GM21390 (cell line): ENCODE measurements at regions not wholly inside any gene's neighbourhood (a gene's known extent, or its start where the extent isn't known, plus 50 kb on each side); places are given as distances from the start of the nearest gene placed in this dataset.
"Not testable (repeated sequence)": the region's sequence is repeated elsewhere in the genome, so short reads cannot be mapped to it uniquely, and the experiment has no call there.

ENCODE experiments used
- ATAC-seq: cut with Tn5 transposase; IDR thresholded peaks from one replicate; pipeline ENCODE4 v1.9.1; 2021; ENCODE audit not compliant: unreplicated experiment

- no peak for ATAC-seq
Measured at GRCh38 chr14:83255015-83255726, 1721.5 kb upstream of the SEL1L start.

- ATAC-seq = no peak
Measured at GRCh38 chr14:83255727-83256090, 1722.1 kb upstream of the SEL1L start.

DNA sequence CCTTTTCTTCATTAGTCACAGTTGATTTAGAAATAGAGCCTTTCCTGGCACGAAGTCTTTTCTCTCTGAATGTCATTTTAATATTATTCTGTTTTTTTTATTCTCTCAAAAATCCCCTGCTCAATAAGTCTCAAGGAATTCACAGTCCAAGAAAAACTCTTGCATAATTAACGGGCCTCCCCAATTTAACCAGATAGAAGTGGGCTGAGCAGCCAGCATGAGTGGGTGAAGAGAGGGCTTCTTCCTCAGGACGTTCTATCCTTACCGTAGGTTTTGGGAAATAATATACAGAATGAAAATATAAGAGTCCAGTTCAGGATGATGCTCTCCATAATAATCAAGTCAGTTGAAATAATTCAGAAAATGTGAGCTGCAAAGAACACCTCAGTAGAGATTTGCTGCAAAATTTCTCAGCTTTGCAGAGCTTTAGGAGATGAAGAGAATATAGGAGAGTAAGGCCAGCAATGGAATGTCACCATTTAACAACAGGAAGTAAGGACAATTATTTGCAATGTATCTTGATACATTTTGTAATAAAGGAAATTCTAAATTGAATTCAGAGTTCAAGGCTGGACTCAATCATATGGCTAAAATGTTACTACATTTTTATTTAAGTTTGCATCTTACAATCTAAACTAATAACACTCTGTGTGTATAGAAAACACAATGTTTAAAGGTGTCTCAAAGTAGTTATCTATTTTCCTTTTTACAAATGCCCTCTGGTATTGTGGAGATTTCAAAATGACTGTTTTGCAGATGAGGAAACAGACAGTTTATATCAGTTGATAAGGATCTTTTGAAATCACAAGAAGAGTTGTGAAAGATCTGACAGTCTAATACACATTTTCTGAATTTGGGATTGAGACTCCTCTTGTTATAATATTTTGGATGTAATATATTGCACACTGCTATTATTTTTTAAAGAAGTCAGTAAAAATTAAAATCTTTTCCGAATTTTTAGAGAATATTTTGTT lies 1724.1 kb upstream of the SEL1L start:
- no peak for ATAC-seq

DNA sequence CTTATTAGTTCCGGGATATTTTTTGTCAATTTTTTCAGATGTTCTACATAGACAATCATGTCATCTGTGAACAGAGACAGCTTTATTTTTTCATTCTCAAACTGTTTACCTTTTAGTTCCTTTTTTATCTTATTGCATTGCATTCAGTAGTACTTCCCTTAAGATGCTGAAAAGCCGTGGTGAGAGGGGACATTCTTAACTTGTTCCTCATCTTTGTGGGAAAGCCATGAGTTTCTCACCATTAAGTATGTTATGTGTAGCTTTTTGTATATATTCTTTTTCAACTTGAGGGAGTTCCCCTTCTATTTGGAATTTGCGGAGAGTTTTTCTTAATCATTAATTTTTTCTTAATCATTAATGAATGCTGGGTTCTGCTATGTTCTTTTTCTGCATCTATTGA lies 1727.1 kb upstream of the SEL1L start:
- ATAC-seq = no peak

DNA sequence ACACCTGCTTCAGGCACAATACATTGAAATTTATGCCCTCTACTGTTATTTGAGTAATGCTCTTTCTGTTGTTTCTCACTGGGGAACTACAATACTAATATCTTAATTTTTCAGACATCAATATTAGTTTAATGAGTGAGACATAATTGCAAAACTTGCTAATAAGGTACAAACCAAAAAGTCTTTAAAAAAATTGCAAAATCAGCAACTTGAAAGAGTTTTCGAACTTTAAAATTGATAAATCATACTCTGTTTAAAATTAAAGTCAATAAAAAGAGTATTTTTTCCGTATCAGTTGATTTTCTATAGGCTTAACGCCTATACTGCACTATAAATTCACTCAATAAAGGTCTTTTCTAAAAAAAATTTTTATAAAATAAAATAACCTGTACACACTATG lies 1735.9 kb upstream of the SEL1L start:
- ATAC-seq = no peak

- ATAC-seq = no peak
Measured at GRCh38 chr14:83271663-83272062, 1738.0 kb upstream of the SEL1L start.

DNA sequence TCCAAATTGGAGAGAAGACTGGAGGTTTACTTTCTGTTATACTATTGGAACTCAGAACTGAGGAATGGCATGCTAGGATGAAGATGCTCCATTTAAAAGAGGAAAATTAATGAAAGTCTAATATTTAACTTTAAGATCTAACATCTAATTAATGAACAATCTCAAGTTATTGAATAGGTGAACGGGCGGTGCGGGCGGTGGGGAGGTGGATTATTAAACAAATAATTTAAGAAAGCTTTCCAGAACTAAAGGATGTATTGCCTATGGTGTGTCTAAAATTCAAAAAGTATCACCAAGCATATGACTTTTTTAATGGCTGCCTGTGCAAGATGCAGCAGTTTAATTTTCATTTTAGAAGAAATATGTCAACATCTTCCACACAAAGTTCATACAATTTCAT lies 1747.1 kb upstream of the SEL1L start:
- ATAC-seq = no peak

- no peak for ATAC-seq
Measured at GRCh38 chr14:83282706-83283105, 1749.1 kb upstream of the SEL1L start.

- no peak for ATAC-seq
Measured at GRCh38 chr14:83287300-83287699, 1753.6 kb upstream of the SEL1L start.

GRCh38 chr14:83289390-83289789 lies 1755.7 kb upstream of the SEL1L start:
- ATAC-seq = no peak

GRCh38 chr14:83289896-83290295 lies 1756.2 kb upstream of the SEL1L start:
- ATAC-seq = no peak

DNA sequence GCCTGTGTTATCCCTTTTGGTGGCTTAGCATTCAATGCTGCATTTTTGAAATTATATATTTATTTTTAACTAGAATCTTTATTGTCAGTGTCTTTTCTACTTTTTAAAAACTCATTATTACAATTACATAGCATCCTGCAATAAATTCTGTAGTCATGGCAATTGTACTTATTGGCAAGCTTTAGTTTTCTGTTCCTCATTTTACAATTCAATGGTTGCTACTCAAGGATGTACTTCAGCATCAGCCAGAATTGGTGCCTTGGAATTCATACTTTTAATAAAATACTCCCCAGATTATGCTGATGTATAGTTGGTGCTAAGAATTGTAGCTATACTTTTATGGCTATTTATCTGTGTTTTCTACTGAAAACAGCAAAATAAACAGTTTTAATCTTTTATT lies 1756.8 kb upstream of the SEL1L start:
- no peak for ATAC-seq

GRCh38 chr14:83291714-83292113 lies 1758.1 kb upstream of the SEL1L start:
- ATAC-seq = no peak

GRCh38 chr14:83294941-83295340 lies 1761.3 kb upstream of the SEL1L start:
- no peak for ATAC-seq

DNA sequence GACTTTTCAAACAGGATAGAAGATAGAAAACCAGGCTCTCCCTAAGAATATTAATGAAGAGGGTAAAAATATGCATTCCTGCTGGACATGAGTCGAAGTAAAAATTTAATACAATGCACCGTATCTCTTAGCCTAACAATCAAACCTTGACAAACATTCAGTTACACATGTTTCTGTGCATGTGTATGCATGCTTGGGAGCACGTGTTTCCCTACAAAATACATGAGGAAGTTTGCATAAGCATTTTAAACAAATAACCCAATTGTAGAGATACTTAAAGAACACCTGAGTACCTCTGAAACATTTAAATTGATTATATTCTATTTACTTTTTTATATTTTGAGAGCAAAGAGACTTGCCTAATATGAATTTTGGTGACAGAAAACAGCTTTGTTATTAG lies 1763.7 kb upstream of the SEL1L start:
- no peak for ATAC-seq

DNA sequence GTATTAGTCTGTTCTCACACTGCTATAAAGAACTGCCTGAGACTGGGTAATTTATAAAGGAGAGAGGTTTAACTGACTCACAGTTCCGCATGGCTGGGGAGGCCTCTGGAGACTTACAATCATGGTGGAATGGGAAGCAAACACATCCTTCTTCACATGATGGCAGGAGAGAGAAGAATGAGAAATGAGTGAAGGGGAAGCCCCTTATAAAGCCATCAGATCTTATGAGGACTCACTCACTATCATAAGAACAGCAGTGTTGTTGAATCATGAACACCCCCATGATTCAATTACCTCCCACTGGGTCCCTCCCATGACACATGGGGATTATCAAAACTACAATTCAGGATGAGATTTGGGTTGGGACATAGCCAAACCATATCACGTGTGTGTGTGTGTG lies 1764.4 kb upstream of the SEL1L start:
- ATAC-seq = not testable (repeated sequence)

- no peak for ATAC-seq
Measured at GRCh38 chr14:83300476-83301064, 1766.9 kb upstream of the SEL1L start.

DNA sequence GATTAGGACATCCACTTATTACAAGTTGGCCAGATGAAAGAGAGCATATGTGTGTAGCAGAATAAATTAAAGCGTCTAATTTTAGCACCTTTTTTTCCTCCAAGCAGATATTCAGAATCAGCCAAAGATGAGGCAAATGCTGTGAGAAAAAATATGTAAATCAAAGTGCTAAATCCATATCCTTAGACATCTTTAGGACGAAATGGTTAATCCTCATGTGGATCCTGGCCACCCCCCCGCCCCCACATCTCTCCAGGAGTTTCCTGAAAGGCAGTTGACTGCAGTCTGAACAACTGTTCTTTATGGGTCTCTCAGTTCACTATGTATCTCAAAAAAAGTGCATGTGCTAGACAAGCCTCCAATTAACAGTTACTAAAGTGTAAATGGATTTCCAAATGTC lies 1768.1 kb upstream of the SEL1L start:
- ATAC-seq = no peak

DNA sequence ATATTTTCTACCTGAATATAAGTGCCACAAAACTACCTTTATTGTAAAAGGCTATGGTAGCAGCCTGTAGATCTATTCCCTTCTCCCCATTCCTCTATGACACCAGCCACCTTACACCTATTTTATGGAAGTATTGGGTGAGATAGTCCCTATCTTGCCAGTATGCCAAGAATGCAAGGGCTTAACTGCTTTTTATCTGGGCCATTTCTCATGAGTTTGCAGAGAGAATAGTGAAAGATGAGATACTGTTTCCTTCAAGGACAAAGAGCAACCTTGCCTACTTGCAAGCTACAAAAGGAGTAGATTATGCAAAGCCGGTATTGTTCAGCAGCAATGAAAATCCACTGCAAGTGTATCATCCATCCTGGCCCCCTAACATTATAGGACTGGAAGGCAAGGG lies 1775.6 kb upstream of the SEL1L start:
- no peak for ATAC-seq

- ATAC-seq = no peak
Measured at GRCh38 chr14:83309833-83310232, 1776.2 kb upstream of the SEL1L start.

DNA sequence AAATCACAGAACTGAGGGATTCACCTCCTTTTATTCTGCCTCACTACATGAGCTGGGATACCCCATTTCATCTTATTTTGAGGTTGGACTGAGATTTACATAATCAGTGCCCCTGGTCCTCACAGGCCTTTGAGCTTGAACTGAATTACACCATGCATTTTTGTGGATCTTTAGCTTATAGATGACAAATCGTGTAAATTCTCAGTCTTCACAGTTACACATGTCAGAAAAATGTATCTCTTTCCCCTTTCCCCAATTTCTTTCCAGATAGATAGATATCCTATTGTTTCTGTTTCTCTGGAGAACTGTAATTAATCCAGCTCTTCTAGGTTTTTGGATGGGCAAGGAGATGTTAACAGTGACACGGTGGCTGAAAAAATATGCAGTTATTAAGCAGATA lies 1778.9 kb upstream of the SEL1L start:
- ATAC-seq = no peak

DNA sequence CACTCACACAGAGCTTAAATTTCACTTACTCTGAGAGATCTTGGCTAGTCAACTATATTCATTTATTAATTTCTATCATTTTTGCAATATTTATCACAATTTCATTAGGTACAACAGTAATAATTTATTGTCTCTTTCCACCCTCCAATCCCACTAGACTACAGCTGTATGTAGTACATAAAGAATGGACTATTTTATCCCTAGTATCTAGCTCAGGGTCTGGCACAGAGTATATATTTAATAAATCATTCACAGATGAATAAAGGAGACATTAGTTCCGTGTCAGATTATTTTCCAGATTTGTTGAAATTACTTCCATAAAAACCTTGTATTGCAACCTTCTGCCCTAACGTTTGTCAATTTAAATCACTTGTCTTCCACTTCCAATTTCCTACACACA lies 1781.1 kb upstream of the SEL1L start:
- no peak for ATAC-seq
